ENCODE measurements at regions not wholly inside any gene's neighbourhood (a gene's known extent, or its start where the extent isn't known, plus 50 kb on each side); places are given as distances from the start of the nearest gene placed in this dataset.
"Not testable (repeated sequence)": the region's sequence is repeated elsewhere in the genome, so short reads cannot be mapped to it uniquely, and the experiment has no call there.

DNA sequence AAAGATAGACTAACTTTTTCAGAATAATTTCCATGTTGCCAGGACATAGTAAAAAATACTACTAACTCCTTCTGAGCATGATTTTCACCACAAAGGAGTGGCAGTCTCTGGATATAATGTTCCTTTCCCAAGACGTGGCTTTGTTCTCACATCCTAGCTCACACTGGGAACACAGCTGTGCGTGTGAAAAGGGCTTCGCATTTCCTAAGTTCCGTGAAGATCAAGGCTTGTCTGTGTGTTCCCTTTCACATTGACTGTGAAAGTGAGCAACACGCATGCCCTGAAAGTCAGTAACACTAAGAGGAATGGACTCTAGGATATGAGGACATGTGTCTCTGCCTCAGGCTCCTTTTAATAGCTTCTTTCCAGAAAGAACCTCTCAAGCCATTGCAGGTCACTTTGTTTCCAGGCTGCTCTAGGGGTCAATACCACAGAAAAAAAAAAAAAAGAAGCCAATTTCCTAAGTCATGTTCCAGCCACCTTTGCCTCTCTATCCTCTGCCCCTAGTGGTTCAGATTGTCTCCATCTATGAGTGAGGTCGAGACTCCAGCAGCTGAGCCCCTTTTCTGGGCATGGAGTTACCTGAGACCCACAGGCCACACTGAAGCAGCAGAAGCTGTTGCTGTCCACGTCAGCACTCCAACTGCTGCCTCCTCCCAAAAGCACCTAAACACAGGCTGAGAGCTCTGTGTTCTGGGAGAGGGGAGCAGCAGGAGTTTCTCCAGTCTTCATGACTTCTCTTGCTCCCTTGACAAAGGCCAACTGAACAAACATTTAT lies 355.9 kb downstream of the RSL24D1 start:
- DNase-seq: no peak

DNA sequence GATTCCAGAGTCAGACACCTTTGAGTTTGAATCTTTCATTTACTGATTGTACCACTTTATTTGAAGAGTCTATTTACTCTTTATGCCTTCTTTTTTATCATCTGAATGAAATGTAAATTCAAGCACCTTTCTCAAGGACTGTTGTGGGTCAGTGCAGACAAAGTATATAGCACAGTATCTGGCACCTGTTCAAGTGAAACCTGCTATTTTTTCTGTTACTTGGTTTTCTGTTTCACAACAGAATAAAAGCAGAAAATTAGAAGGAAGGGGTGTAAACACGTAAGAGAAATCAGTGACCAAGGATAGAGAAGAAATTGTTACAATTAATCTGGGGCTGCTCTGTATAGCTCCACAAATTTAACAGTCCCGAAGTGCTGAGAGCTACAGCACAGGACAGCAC lies 357.4 kb downstream of the RSL24D1 start:
- no peak for DNase-seq

DNA sequence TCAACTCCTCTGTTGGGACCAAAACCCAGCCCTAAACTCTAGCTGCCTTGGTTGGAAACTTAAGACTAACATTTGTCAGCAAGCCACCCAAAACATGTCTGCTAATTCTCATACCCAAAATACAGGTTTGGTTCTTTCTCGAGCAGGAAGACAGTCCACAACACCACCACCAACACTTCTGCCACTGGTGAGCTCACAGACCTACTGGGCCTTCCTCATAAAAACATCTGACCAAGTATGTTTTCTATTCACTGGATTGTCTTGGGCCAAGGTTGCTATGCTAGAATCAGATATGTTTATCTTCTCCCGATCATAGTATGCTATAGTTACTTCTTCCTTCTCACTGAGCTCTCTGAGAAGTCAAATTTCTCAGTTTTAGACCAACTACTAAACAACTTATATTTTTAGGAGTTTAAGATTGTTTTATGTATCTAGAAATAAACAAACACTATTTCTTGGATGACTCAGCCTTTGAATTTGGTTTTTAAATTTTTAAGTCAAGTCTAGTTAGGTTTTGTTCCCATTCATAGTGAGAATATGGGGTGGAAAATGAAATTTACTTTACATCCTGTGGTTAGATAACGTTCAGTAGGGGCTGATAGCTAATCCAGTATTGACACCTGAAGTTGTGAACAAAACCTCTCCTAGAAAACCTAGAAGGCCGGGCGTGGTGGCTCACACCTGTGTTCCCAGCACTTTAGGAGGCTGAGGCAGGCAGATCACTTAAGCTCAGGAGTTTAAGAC lies 360.5 kb downstream of the RSL24D1 start:
- DNase-seq: no peak

DNA sequence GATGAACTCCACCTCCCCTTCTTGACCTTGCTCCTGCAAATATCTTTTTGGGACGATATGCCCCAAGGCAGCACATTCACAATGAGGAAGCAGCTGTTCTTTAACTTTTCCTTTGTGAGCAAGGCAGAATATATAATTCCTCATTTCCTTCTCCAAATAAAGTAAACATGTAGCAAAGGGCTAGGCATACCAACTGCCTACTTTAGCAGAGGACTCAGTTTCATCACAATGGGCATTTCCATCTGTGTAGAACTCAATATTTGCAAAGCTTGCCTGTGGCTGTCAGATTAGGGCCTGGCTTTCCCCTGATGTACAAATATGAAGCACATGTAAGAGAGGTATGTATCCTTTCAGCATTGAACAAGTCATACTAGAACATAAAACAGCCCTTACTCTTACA lies 366.9 kb downstream of the RSL24D1 start:
- DNase-seq: no peak

DNA sequence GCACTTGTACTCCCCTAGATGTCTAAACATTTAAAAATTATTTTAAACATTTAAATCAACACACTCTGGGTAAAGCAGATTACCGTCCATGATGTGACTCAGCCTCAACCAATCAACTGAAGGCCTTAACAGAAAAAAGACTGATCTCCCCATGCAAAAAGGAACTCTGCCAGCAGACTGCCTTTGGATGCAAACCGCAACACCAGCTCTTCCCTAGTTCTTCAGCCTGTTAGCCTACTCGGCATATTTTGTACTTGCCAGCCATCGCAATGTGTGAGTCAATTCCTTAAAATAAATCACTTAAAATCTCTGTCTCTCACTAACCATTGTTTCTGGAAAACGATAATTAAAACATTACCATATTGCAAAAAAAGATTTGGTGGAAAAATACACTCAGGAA lies 375.9 kb downstream of the RSL24D1 start:
- no peak for DNase-seq

DNA sequence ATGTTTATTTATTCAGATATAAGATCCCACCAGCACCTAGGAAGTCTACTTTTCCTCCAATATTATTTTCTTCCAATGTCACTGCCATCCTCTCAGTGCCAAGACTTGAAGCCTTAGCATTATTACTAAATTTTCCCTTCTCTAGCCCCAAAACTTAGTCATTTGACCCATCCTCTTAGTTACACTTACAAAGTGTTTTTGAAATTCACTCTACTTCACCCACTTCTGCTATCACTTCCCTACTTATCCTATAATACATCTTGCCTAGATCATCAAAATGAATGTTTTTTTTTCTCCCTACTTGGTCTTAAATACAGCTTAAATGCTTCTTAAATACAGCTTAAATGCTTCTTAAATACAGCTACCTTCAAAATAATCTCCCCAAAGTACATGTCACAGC lies 376.6 kb downstream of the RSL24D1 start:
- DNase-seq: no peak

DNA sequence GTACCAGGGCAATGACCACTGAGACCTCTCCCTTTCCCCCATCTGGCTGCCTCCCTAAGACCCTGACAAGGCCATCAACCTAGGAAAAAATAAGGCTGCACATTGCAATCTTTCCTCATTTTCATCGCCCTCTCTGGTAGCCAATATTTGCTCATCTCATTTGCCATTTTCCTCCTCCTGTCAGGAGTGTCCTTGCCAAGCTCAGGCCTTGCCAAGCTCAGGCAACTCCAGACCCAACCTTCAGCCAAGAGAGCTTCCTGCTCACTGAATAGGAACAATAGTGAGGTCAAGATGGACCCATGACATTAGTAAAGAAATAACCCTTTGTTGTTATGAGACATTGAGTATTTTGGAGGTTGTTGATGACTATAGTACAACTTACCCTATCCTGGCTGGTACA lies 380.3 kb downstream of the RSL24D1 start:
- no peak for DNase-seq

DNA sequence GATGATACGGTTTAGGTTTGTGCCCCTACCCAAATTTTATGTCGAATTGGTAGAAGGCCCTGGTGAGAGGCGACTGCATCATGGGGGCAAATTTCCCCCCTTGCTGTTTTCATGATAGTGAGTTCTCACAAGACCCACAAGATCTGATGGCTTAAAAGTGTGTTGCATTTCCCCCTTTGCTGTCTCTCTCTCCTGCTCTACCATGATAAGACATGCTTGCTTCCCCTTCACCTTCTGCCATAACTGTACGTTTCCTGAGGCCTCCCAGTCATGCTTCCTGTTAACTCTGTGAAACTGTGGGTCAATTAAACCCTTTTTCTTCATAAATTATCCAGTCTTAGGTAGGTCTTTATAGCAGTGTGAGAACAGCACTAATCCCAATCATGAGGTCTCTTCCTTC lies 381.2 kb downstream of the RSL24D1 start:
- DNase-seq: no peak

DNA sequence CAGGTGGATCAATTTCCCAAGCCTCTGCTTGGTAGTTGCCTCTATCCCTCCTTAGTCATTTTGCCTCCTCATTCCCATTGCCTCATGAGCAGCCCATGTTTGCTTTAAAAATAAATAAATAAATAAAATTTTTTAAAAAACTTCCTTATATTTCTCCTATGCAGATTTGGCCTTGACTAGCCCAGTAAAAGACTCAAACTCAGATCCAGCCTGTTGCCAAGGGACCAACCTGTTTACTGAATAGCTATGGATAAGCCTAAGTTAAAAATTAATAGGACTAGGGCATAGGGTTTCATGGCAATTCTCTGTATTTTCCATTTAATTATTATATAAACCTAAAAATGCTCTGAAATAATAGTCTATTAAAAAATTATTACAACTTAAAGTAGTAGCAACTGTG lies 384.4 kb downstream of the RSL24D1 start:
- DNase-seq: no peak

DNA sequence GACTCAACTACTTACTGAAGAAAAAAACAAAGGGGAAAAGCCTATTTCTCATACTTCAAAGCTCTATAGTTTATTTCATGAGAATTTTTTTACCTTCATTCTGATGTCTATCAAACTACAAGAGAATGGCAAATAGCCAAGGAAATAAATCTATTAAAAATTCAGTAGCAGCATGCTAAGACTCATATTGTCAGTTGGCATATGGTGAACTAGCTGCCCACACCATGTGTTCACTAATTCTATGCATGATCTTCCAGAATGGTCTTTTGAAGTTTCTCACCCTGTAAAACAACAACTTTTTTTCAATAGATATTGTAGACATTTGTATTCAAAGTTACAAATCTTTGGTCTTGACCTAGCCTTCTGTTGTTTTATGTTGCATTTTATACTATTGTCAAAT lies 386.2 kb downstream of the RSL24D1 start:
- peak; percentile 1 for DNase-seq

DNA sequence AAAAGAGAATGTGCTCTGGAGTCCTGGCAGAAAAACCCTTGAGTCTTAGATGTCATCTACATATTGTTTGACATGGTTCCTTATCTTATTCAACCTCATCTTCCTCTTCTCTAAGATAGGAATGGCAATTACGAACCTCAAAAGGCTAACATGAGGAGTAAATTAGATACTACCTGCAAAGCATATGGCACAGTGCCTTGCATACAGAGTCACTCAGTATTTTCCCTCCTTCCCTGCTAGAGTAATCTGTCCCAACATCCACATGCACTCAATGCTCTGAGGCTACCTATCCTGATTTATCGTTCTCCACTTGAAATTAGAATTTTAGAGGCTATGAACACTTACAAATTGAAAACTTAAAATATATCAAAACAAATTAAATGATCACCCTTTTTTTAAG lies 386.7 kb downstream of the RSL24D1 start:
- DNase-seq: no peak

DNA sequence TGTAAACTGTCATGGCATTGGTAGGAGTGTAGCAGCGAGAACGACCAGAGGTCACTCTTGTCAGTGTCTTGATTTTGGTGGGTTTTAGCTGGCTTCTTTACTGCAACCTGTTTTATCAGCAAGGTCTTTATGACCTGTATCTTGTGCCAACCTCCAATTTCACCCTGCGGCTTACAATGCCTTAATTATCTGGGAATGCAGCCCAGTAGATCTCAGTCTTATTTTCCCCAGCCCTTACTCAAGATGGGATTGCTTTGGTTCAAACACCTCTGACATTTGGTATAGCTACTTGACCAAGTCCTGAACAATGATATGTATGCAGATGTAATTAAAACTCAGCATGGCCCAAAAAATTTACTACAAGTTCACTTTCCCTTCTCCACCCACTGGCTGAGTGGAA lies 388.4 kb downstream of the RSL24D1 start:
- no peak for DNase-seq

DNA sequence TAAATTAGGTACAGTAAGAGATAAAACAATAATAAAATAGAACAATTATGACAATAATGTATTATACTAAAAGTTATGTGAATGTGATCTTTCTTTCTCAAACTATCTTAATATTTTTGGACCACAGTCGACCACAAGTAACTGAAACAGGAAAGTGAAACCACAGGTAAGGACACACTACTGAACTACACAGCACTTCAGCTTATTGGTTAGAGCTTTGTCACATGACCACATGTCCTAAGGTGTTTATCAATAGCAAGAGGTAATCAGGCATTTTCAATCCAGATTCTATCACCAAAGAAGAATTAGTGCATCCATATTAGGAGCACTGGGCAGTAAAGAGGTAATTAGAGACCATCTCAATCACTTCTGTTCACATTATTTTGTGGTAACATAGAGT lies 392.8 kb downstream of the RSL24D1 start:
- DNase-seq: no peak

DNA sequence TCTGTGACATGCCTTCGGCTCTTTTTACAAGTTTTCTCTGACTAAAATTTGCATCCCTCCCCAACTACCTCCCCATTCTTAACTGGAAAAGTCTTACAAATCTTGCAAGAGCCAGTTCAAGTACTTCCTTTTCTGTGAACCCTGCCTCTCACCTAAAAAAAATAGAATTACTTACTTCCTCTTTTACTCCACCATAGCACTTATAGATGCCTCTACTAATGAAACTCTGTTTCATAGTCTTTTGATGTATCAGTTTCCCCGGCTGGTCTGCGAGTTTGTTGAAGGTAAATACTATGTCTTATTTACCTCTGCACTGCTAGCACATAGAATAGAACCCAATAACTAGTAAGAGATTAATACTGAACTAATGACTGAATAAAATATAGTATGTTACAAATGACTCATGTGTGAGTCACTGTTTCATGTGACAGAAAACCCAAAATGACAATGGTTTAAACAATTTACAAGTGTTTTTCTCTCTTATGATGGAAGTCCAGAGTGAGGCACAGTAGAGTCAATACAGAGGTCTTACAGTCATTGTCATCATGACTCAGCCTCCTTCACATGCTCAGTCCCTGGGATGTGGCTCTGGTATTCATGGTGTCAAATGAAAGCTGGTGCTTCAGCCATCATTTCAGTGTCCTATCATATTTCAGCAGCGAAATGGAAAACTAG lies 393.5 kb downstream of the RSL24D1 start:
- DNase-seq: no peak

DNA sequence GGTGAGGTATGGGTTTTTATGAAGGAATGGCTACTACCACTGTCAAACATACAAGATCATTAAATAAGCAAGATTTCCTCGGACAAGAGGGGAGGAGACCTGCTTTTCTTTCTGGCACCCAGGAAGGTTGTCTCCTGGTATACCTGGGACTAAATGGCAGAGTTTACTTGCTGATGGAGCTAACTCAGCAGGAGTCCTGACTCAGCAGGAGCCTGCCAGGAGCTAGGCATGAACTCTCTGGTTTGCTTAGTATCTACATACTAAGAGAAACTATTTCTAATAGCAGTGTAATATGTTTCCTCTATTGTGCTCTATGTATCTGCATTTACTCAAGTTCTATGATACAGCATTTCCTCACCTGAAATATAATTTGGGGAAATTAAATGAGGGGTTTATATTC lies 404.2 kb downstream of the RSL24D1 start:
- DNase-seq: no peak

DNA sequence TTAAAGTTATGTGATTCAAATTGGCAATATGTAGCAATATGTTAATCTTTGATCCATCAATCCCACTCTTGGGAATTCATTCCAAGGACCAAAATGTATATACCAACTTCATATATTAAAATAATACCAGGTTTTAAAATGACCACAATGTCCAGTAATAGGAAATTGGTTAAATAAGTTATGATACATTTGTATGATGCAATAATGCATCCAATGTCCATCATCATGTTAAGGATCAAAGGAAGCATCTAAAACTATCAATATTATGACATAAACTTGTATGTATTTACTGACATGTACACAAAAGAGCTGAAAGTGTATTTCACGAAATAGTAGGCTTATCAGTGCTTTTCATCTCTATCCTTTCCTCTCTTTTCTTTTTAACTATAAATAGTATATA lies 406.0 kb downstream of the RSL24D1 start:
- DNase-seq: no peak

DNA sequence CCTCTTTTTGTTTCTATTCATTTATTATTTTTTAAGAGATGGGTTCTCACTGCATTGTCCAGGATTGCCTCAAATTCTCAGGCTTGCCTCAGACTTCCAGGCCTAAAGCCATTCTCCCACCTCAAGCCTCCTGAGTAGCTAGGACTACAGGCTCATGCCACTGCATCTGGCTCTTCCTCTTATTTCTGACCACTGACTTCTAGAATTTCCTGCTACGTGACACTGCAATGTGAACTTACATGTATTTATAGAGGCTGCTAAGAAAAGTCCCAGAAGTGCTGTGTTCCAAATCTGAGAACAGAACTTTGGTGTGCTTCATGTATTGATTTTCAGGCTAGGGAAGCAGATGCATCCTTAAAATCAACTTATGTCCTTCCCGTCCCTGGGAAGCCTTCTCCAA lies 407.4 kb downstream of the RSL24D1 start:
- no peak for DNase-seq

DNA sequence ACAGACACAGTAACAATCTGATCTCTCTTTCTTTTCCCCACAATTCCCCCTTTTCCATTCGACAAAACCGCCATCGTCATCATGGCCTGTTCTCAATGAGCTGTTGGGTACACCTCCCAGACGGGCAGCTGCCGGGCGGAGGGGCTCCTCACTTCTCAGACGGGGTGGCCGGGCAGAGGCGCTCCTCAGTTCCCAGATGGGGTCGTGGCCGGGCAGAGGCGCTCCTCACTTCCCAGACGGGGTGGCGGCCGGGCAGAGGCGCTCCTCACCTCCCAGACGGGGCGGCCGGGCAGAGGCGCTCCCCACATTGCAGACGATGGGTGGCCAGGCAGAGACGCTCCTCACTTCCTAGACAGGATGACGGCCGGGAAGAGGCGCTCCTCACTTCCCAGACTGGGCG lies 415.5 kb downstream of the RSL24D1 start:
- not testable (repeated sequence) for DNase-seq

DNA sequence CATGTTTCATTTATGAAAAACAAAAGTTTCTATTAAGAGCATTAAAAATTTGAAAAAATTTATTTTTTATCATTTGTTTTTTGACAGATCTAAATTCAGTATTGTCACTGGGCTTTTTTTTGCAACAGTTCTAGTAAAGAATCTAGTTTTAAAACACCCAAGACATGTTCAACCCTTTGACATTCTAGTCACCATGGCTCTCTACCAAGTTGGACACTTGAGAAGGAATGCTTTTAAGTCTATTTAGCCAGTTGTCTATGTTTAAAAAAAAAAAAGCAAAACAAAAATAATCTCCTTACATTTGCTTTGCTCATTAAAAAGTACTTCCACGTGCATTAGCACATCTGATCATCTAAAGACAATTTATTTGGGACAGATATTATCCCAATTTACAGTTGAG lies 417.5 kb downstream of the RSL24D1 start:
- DNase-seq: no peak

DNA sequence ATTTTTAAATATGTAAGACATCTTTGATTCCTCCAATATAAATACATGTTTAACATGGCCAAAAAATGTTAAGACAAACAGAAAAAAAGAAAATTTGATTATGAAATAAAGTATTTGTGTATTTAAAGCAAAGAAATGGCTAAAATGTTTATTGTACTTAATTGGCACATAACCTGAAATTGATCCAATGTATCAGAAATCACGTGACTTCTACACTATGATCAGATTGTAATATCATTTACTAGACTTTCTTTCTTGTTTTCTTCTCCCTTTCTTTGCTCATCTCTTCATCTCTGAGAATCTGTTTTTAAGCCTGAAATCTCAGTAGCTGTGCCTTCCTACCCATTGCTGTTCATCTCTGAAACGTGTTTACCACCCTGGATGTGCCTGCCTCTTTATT lies 420.3 kb downstream of the RSL24D1 start:
- no peak for DNase-seq

DNA sequence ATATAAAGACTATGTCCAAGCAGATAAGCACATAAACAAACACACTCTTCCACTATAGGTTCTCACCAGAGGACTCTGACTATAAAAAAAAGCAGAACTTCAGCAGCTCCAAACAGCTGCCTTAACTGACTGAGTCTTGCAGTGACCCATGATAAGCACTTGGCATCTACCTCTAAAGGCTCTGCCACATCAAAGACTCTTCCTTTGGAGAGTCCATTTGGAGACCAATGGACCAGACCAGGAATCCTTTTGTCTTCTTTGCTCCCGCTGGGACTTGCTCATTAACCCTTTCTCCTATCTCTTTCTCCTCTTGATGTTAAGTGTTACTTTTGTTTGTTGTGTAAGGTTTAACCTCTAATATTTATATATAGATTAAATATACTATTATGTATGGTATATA lies 424.1 kb downstream of the RSL24D1 start:
- DNase-seq: no peak

DNA sequence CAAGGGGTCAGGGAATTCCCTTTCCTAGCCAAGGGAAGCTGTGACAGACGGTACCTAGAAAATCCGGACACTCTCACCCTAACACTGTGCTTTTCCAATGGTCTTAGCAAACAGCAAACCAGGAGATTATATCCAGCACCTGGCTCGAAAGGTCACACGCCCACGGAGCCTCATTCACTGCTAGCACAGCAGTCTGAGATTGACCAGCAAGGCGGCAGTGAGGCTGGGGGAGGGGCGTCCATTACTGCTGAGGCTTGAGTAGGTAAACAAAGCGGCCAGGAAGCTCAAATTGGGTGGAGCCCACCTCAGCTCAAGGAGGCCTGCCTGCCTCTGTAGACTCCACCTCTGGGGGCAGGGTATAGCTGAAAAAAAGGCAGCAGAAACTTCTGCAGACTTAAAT lies 447.3 kb downstream of the RSL24D1 start:
- not testable (repeated sequence) for DNase-seq

DNA sequence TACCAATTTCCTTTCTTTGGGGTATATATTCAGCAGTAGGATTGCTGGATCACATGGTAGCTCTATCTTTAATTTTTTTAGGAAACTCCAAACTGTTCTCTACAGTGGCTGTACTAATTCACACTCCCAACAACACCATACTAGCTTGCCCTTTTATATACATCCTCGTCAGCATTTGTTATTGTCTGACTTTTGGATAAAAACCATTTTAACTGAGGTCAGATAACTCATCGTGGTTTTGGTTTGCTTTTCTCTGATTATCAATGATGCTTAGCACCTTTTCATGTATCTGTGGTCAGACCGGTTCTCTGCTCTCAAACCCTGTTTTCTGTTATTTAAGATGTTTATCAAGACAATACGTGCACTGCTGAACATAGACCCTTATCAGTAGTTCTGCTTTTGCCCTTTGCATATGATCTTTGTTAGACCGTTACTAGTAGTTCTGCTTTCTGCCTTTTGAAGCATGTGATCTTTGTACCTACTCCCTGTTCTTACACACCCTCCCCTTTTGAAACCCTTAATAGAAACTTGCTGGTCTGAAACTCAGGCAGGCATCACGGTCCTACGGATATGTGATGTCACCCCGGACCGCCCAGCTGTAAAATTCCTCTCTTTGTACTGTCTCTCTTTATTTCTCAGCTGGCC lies 474.3 kb downstream of the RSL24D1 start:
- no peak for DNase-seq

DNA sequence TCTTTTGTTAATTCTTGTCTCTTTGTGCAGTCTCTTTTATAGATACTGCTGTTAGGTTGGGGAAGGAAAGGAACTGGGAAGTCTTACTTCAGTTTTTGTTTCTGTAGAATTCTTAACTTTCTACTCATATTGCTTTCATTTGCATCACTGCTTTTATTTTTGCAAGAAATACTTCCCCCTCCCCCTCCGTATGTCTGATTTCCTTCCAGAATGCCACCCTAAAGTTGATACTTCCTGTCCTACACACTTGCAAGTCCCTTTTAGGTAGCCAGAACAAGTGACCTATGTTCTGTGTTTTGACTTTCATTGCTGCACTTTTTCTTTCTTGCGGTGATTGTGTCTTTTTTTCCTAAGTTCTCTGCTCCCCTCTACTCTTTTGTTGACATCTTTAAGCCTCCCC lies 477.4 kb downstream of the RSL24D1 start:
- DNase-seq: no peak

Measured in NCI-H2171 treated with DMSO at 0.1 percent for 48 hours (cell line).